Esophagus mucosa (tissue), 1 donor: ENCODE measurements at regions not wholly inside any gene's neighbourhood (a gene's known extent, or its start where the extent isn't known, plus 50 kb on each side); places are given as distances from the start of the nearest gene placed in this dataset.

Experiments
- ATAC-seq: fragments of 200-7000 bp; cut with Tn5 transposase; one replicate; pipeline ENCODE4 v1.9.1; 2020
- donor health status: DM: yes; HTN: yes; CAD: no.

- ATAC-seq: no peak
Measured at GRCh38 chr22:22421392-22421791, 87.2 kb downstream of the ZNF280B start.

- ATAC-seq: peak; percentile 82
Measured at GRCh38 chr22:22422629-22423112, 85.9 kb downstream of the ZNF280B start.

- no peak for ATAC-seq
Measured at GRCh38 chr22:22423681-22424080, 84.9 kb downstream of the ZNF280B start.

GRCh38 chr22:22424210-22424800 is 84.2 kb downstream of the ZNF280B start:
- ATAC-seq: no peak

DNA sequence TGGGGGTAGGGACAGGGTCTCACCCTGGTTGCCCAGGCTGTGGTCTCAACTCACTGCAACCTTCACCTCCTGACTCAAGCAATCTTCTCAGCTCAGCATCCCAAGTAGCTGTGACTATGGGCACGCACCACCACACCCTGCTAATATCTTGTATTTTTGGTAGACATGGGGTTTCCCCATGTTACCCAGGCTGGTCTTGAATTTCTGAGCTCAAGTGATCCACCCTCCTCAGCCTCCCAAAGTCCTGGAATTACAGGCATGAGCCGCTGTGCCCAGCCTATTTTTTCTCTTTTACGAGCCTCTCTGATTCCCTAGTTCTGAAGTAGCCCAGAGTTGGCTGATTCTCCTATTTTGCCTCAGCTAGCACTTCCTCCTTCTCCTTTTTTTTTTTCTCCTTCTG is 83.6 kb downstream of the ZNF280B start:
- no peak for ATAC-seq

DNA sequence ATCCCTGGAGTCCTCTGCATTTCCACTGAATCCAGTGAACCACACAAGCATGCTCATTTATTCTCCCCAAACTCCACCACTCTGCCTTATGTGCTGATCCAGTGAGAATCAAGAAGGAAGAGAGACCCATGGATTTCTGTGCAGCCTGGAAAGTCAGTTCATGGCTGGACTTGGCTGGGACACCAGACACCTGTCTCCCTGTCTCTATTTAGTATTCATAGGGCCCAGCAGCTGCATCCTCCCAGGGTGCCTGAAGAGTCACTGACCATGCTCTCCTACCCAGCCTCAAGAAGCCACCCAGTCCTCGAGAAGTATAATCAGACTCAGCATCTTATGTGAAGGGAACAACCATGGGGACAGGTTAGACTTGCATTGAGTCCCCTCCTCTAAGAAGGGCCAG is 83.2 kb downstream of the ZNF280B start:
- ATAC-seq: no peak

GRCh38 chr22:22425783-22426624 is 82.5 kb downstream of the ZNF280B start:
- no peak for ATAC-seq

GRCh38 chr22:22427542-22428065 is 80.9 kb downstream of the ZNF280B start:
- no peak for ATAC-seq

DNA sequence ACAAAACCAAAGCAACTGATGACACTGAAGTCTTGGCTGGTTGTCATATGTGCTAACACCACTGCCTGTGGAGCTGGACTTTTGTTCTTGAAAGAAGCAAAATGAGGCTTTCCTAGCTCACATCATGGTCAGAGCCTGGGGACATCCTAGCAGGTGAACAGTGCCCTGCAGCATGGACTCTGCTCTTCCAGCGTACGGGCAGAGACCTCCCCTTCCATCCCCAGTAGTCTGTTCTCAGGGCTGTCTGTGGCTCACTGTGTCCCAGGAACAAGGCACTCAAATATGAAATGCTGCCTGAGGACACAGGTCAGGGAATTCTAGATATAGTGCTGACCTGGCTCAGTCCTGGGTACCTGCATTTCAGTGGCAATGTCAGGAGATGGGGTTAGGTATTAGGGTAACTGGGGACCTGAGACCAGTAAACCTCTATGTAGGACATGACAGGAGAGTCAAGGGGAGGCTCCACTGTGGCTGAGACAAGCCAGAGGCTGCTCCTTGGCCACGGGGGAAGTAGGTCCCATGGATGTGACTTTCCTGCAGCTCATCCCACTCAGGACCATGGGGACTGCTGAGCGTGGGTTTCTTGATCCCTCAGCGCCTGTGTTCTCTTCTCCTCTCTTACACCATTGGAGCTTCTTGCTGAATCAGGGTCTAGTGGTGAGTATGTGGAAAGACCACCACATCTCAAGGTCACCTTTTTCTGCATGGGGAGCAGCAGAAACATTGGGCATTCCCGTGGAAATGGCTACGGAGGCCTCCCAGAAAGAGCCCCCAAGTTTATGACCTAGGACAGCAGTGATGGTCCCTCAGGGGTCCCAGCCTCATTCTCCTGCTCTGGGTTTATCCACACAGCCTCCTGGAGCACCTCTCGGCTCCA is 80.1 kb downstream of the ZNF280B start:
- ATAC-seq: no peak

DNA sequence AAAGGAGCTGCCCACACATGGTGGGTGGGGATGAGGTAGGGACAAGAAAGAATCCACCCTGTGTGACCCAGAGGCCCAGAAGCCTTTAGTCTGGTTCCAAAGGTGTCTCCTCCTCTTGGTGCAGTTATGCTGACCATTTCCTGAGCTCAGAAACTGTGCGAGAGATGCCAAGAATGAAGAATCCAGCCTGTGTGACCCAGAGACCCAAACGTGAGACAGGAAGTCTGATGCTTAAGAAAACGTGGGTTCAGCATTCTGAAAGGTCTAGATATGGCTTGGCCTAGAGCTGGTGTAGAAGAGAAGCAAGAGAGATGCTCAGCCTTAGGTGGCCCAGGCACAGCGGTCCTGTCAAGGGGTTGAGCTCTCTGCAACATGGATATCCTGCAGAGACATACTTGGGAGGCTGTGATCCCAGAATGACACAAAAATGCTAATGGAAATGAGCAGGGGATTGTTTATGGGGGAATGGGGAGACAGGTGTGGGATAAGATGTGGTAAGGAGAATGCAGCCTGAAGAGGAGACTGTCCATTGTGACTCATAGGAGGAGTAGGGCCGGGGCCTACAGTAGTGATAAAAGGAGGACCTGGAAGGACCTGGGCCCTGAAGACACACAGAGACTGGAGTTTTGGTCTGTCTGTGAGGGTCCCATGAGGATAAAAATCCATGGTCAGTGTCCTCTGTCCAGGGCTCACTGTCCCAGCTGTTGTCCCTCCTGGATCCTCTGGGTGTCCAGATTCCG is 79.0 kb downstream of the ZNF280B start:
- ATAC-seq: no peak

DNA sequence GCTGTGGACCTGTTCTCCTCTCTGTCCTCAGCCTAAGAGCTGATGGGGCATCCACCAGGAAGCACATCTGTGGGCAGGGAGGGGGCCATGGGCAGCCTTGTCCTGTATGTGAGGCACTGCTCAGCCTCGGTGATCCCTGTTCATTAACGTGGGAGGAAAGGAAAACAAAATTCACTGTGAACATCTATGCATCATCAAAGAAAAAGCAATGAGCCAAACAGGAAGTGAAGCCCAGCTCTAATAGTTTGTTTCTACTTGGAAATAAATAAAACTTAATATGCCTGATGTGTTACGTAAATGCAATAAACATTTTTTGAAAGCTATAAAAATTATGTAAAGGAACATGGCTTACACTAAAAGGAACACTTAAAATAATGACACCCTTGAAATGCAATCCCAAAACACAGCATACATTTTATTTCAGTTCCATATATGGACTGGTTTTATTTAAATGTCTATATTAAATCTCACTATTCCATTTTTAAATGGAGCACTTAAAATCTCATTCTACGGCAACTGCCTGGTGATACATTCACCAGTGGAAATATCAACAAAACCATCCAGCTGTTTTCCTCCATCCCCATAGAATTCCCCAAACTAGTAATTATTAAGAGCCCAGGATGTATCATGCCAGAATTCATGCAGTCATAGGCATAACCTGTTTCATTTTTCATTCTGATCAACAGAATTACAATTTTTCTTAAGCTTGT is 78.3 kb downstream of the ZNF280B start:
- ATAC-seq: no peak

DNA sequence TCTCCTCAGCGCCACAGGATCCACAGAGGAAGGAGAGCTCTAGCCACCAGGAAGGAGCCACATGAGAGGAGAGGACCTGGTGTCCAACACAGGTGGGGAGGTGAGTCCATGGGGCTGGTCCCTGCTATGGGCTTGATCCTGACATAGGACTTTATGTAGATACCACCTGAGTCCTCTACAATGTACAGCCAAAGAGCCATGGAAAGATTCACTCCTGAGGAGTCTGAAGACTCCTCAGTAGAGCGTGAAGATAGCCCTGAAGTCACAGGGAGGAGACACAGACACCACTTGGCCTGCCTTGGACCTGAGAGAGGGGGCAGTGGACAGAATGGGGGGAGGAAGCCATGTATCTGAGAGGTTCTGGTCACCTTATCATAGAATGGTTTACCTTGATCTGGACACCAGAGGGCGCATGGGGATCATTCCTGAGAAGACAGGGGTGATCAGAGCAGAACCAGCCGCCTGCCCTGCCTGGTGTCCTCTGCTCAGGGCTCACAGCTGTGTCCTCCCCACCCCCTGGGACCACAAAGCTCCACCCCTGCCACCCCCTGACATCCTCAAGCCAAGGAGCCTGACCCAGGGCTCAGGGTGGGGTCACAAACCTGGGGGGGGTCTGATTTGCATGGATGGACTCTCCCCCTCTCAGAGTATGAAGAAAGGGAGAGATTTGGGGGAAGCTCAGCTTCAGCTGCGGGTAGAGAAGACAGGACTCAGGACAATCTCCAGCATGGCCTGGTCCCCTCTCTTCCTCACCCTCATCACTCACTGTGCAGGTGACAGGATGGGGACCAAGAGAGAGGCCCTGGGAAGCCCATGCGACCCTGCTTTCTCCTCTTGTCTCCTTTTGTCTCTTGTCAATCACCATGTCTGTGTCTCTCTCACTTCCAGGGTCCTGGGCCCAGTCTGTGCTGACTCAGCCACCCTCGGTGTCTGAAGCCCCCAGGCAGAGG is 77.0 kb downstream of the ZNF280B start:
- peak; percentile 83 for ATAC-seq

GRCh38 chr22:22432479-22432878 is 76.1 kb downstream of the ZNF280B start:
- no peak for ATAC-seq

DNA sequence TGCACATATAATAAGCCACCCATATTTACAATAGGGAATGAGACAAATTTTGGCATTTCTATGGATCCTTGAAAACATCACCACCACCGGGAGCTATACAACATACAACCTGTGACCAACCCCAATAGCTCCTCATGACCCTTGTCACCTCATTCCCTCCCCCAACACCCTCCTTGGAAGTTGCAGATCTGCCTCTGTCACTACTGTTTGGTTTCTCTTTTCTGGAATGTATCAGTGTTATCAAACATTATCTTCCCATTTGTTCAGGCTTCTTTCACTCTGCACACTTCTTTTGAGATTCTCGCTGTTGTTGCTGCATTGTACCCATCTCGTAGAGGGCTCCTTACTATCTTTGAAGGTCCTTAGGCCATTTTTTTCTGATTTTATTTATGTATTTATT is 75.6 kb downstream of the ZNF280B start:
- no peak for ATAC-seq

GRCh38 chr22:22433770-22434169 is 74.8 kb downstream of the ZNF280B start:
- ATAC-seq: no peak
